ENCODE measurements at regions not wholly inside any gene's neighbourhood (a gene's known extent, or its start where the extent isn't known, plus 50 kb on each side); places are given as distances from the start of the nearest gene placed in this dataset.

GRCh38 chr4:101655005-101655404 lies 135.5 kb upstream of the BANK1 start:
- no peak overlapping the region for H3K4me3 Mint-ChIP-seq (ENCODE audit: unreplicated experiment)
- TF ChIP-seq CTCF (IDR thresholded peaks at IDR 0.05; ENCODE audit: insufficient read depth, low read depth, low read length) (no peak), EZH2 (IDR thresholded peaks at IDR 0.05; ENCODE audit: insufficient read depth, low read length) (no peak)
- H3K36me3 ChIP-seq (ENCODE audit: insufficient read depth, low read length), result no peaks in the 10 kb centered on the region
- no peak overlapping the region for H3K9ac ChIP-seq (ENCODE audit: low read length)
- DNase-seq (ENCODE audit: low read depth) (no peak), FAIRE-seq (no peak)
- H3K9me3 Mint-ChIP-seq (ENCODE audit: unreplicated experiment), result no peaks in the 10 kb centered on the region
- H3K36me3 Mint-ChIP-seq (ENCODE audit: low read depth, unreplicated experiment), result no peaks in the 10 kb centered on the region
- H3K27me3 Mint-ChIP-seq (ENCODE audit: low read depth, unreplicated experiment), result no peaks in the 10 kb centered on the region
- H2AFZ ChIP-seq (ENCODE audit: low read depth, low read length), result no peak overlapping the region
- no peaks in the 10 kb centered on the region for H3K9me3 ChIP-seq (ENCODE audit: insufficient read depth, low read depth, low read length)
- no peaks in the 10 kb centered on the region for H4K20me1 ChIP-seq (ENCODE audit: insufficient read depth, low read length)
- H3K79me2 ChIP-seq (ENCODE audit: insufficient read depth, low read length), result no peaks in the 10 kb centered on the region
- no peak overlapping the region for H3K4me3 ChIP-seq (ENCODE audit: insufficient read depth, low read depth, low read length)
- H3K4me2 ChIP-seq (ENCODE audit: low read length), result no peak overlapping the region
- peaks cover 2% of the 10 kb centered on the region for H3K4me1 Mint-ChIP-seq (ENCODE audit: low read depth, unreplicated experiment)
- no peaks in the 10 kb centered on the region for H3K27me3 ChIP-seq (ENCODE audit: insufficient read depth, low read length)
- H3K4me1 ChIP-seq (ENCODE audit: insufficient read depth, low read length), result no peaks in the 10 kb centered on the region
- H3K27ac ChIP-seq (ENCODE audit: low read depth, low read length), result no peak overlapping the region
- no peak overlapping the region for H3K27ac Mint-ChIP-seq (ENCODE audit: unreplicated experiment)

GRCh38 chr4:101651778-101652177 lies 138.8 kb upstream of the BANK1 start:
- peak; percentile 5 for DNase-seq (ENCODE audit: low read depth)
- H3K4me1 ChIP-seq (ENCODE audit: insufficient read depth, low read length), result no peaks in the 10 kb centered on the region

GRCh38 chr4:101649790-101650515 lies 140.6 kb upstream of the BANK1 start:
- Histone ChIP-seq H4K20me1 (ENCODE audit: insufficient read depth, low read length) (no peaks in the 10 kb centered on the region), H3K4me1 (ENCODE audit: insufficient read depth, low read length) (no peaks in the 10 kb centered on the region), H3K9me3 (ENCODE audit: insufficient read depth, low read depth, low read length) (no peaks in the 10 kb centered on the region), H3K4me2 (ENCODE audit: low read length) (no peak overlapping the region), H3K27me3 (ENCODE audit: insufficient read depth, low read length) (no peaks in the 10 kb centered on the region), H3K9ac (ENCODE audit: low read length) (no peak overlapping the region), H3K79me2 (ENCODE audit: insufficient read depth, low read length) (no peaks in the 10 kb centered on the region), H3K27ac (ENCODE audit: low read depth, low read length) (no peak overlapping the region), H2AFZ (ENCODE audit: low read depth, low read length) (no peak overlapping the region), H3K4me3 (ENCODE audit: insufficient read depth, low read depth, low read length) (no peak overlapping the region), H3K36me3 (ENCODE audit: insufficient read depth, low read length) (no peaks in the 10 kb centered on the region)
- FAIRE-seq (no peak), DNase-seq (ENCODE audit: low read depth) (peak; percentile 22)
- Mint-ChIP-seq H3K9me3 (ENCODE audit: unreplicated experiment) (no peaks in the 10 kb centered on the region), H3K27ac (ENCODE audit: unreplicated experiment) (no peak overlapping the region), H3K4me3 (ENCODE audit: unreplicated experiment) (no peak overlapping the region), H3K27me3 (ENCODE audit: low read depth, unreplicated experiment) (no peaks in the 10 kb centered on the region), H3K36me3 (ENCODE audit: low read depth, unreplicated experiment) (no peaks in the 10 kb centered on the region), H3K4me1 (ENCODE audit: low read depth, unreplicated experiment) (peaks cover 15% of the 10 kb centered on the region)
- TF ChIP-seq CTCF (IDR thresholded peaks at IDR 0.05; ENCODE audit: insufficient read depth, low read depth, low read length), result no peak
- no peak for TF ChIP-seq EZH2 (IDR thresholded peaks at IDR 0.05; ENCODE audit: insufficient read depth, low read length)

More at GRCh38 chr4:101651778-101652177, 138.8 kb upstream of the BANK1 start:
- TF ChIP-seq EZH2 (IDR thresholded peaks at IDR 0.05; ENCODE audit: insufficient read depth, low read length), result no peak
- no peaks in the 10 kb centered on the region for H3K9me3 Mint-ChIP-seq (ENCODE audit: unreplicated experiment)
- no peak overlapping the region for H3K27ac Mint-ChIP-seq (ENCODE audit: unreplicated experiment)
- Histone ChIP-seq H3K27ac (ENCODE audit: low read depth, low read length) (no peak overlapping the region), H4K20me1 (ENCODE audit: insufficient read depth, low read length) (no peaks in the 10 kb centered on the region), H3K4me2 (ENCODE audit: low read length) (no peak overlapping the region), H2AFZ (ENCODE audit: low read depth, low read length) (no peak overlapping the region), H3K9me3 (ENCODE audit: insufficient read depth, low read depth, low read length) (no peaks in the 10 kb centered on the region), H3K79me2 (ENCODE audit: insufficient read depth, low read length) (no peaks in the 10 kb centered on the region), H3K4me3 (ENCODE audit: insufficient read depth, low read depth, low read length) (no peak overlapping the region), H3K36me3 (ENCODE audit: insufficient read depth, low read length) (no peaks in the 10 kb centered on the region), H3K9ac (ENCODE audit: low read length) (no peak overlapping the region), H3K27me3 (ENCODE audit: insufficient read depth, low read length) (no peaks in the 10 kb centered on the region)
- no peaks in the 10 kb centered on the region for H3K27me3 Mint-ChIP-seq (ENCODE audit: low read depth, unreplicated experiment)
- no peak overlapping the region for H3K4me3 Mint-ChIP-seq (ENCODE audit: unreplicated experiment)
- FAIRE-seq, result no peak
- H3K4me1 Mint-ChIP-seq (ENCODE audit: low read depth, unreplicated experiment), result peaks cover 13% of the 10 kb centered on the region
- no peaks in the 10 kb centered on the region for H3K36me3 Mint-ChIP-seq (ENCODE audit: low read depth, unreplicated experiment)

All from astrocyte (in vitro differentiated cells and primary cell).